ENCODE measurements at regions not wholly inside any gene's neighbourhood (a gene's known extent, or its start where the extent isn't known, plus 50 kb on each side); places are given as distances from the start of the nearest gene placed in this dataset.

- Histone ChIP-seq H3K4me1 (no peaks in the 10 kb centered on the region), H3K9me3 (no peaks in the 10 kb centered on the region), H3K4me3 (no peak overlapping the region), H3K27me3 (no peaks in the 10 kb centered on the region), H3K27ac (no peak overlapping the region), H3K36me3 (no peaks in the 10 kb centered on the region)
- WGBS, 4 donors = 51 to 62% (median 56%) methylated on average over 6 of the region's 6 CpGs
- no peak for TF ChIP-seq CTCF (IDR thresholded peaks at IDR 0.05)
- no peak for TF ChIP-seq POLR2A (IDR thresholded peaks at IDR 0.05)
- intact Hi-C loops (cut with DNase I) = loop anchor here in 3 of 10 donors (10.0 kb wide), 1 partner anchor 778 kb away; no protein-coding TSS in a partner anchor
- DNase-seq = no peak
- no peak for ATAC-seq
Measured at GRCh38 chr13:107376341-107377125, 808.6 kb upstream of the ARGLU1 start.

GRCh38 chr13:107375701-107376340, 807.9 kb upstream of the ARGLU1 start:
- Histone ChIP-seq H3K27me3 (no peaks in the 10 kb centered on the region), H3K4me1 (no peaks in the 10 kb centered on the region), H3K36me3 (no peaks in the 10 kb centered on the region), H3K9me3 (no peaks in the 10 kb centered on the region), H3K27ac (no peak overlapping the region), H3K4me3 (no peak overlapping the region)
- 68 to 75% (median 72%) methylated on average over 4 of the region's 4 CpGs for WGBS, 4 donors
- DNase-seq = no peak
- peak in 1 of 4 donors; percentile 39 for ATAC-seq
- intact Hi-C loops (cut with DNase I) = loop anchor here in 3 of 10 donors (10.0 kb wide), 1 partner anchor 779 kb away; no protein-coding TSS in a partner anchor
- no peak for TF ChIP-seq POLR2A (IDR thresholded peaks at IDR 0.05)
- TF ChIP-seq CTCF (IDR thresholded peaks at IDR 0.05) = no peak

GRCh38 chr13:107374038-107374437, 806.1 kb upstream of the ARGLU1 start:
- Histone ChIP-seq H3K4me1 (no peaks in the 10 kb centered on the region), H3K9me3 (no peaks in the 10 kb centered on the region), H3K4me3 (no peak overlapping the region), H3K27ac (no peak overlapping the region), H3K27me3 (no peaks in the 10 kb centered on the region), H3K36me3 (no peaks in the 10 kb centered on the region)
- ATAC-seq (no peak), DNase-seq (no peak)
- TF ChIP-seq CTCF (IDR thresholded peaks at IDR 0.05) = no peak
- no peak for TF ChIP-seq POLR2A (IDR thresholded peaks at IDR 0.05)
- intact Hi-C loops (cut with DNase I) = loop anchor here in 4 of 10 donors (5.0 to 10.0 kb wide), 2 partner anchors 781 to 783 kb away; no protein-coding TSS in a partner anchor
- 90 to 95% (median 91%) methylated on average over 2 of the region's 2 CpGs for WGBS, 4 donors

- ATAC-seq = no peak
- Histone ChIP-seq H3K27ac (no peak overlapping the region), H3K4me1 (no peaks in the 10 kb centered on the region), H3K4me3 (no peak overlapping the region), H3K36me3 (no peaks in the 10 kb centered on the region), H3K9me3 (no peaks in the 10 kb centered on the region), H3K27me3 (no peaks in the 10 kb centered on the region)
- TF ChIP-seq CTCF (IDR thresholded peaks at IDR 0.05) = peak in 7 of 12 donors; percentile 14 to 54 (median 45)
- no peak for TF ChIP-seq POLR2A (IDR thresholded peaks at IDR 0.05)
- intact Hi-C loops (cut with DNase I) = loop anchor here in 4 of 10 donors (5.0 to 10.0 kb wide), 2 partner anchors 781 to 784 kb away; no protein-coding TSS in a partner anchor
- WGBS, 4 donors = 16 to 23% (median 19%) methylated on average over 3 of the region's 3 CpGs
- DNase-seq = no peak
Measured at GRCh38 chr13:107373551-107373950, 805.6 kb upstream of the ARGLU1 start.
